HepG2 (cell line): ENCODE measurements at regions not wholly inside any gene's neighbourhood (a gene's known extent, or its start where the extent isn't known, plus 50 kb on each side); places are given as distances from the start of the nearest gene placed in this dataset.

Experiments used
- ATAC-seq: fragments of 200-7000 bp; cut with Tn5 transposase; 3 replicates; pipeline ENCODE4 v1.9.1; 2020; ENCODE audit warnings: mild to moderate bottlenecking, moderate library complexity
- BruUV-seq: library from RNA; stranded (reverse); fragments of 400-500 nt; replicated peaks from 2 replicates; lab custom pipeline; 2021; lab: Mats Ljungman, UMichigan
- CTCF ChIA-PET: fragments of 300-600 bp; formaldehyde crosslinking; extraction: SDS; loops from one replicate; lab custom pipeline; 2021; ENCODE audit warnings: low total read pairs, inconsistent platforms, low intra/inter-chr PET ratio; lab: Yijun Ruan, JAX
- POLR2A ChIA-PET: fragments of 350-600 bp; sonication (Branson Sonifier 250); formaldehyde crosslinking; loops from one replicate; lab custom pipeline; 2020; ENCODE audit warnings: antibody characterized with exemption, inconsistent platforms; lab: Yijun Ruan, JAX
- DNase-seq: peaks from one replicate; pipeline ENCODE4 v3.0.0-alpha.2; 2015; ENCODE audit warnings: low spot score
- FAIRE-seq: peaks from 3 replicates; lab custom pipeline; 2011; peaks lifted over from hg19 to GRCh38; lab: Jason Lieb, UNC
- H2AFZ ChIP-seq: one replicate; pipeline ENCODE4 v1.6.1; 2011; ENCODE audit warnings: low read length, inconsistent platforms
- H3K27ac ChIP-seq: fragments of 300-600 bp; 3 replicates; pipeline ENCODE4 v1.8.0; 2011; ENCODE audit warnings: mixed run types, mild to moderate bottlenecking, mixed read lengths, low read length, inconsistent platforms; ENCODE audit not compliant: insufficient read depth; ENCODE audit errors: extremely low read length
- H3K27me3 ChIP-seq, 2 experiments: fragments of 200-600 bp in 1 of 2; 2 replicates in 1 of 2; 3 replicates in 1 of 2; pipeline versions ENCODE4 v1.6.0 to v1.8.0; 2011; ENCODE audit warnings: low read length in 2 of 2, mild to moderate bottlenecking in 2 of 2, moderate library complexity in 2 of 2, inconsistent platforms in 1 of 2; ENCODE audit not compliant: insufficient read depth in 2 of 2, control insufficient read depth in 1 of 2
- H3K36me3 ChIP-seq, 2 experiments: fragments of 200-600 bp in 1 of 2; replicated peaks in 1 of 2; 2 replicates in 1 of 2; 3 replicates in 1 of 2; pipeline versions ENCODE4 v1.5.1 to v1.8.0; 2011; ENCODE audit warnings: low read length in 2 of 2, inconsistent platforms in 1 of 2; ENCODE audit not compliant: insufficient read depth in 2 of 2, control insufficient read depth in 1 of 2
- H3K4me1 ChIP-seq: 2 replicates; pipeline ENCODE4 v1.5.1; 2012; ENCODE audit warnings: low read length, inconsistent platforms; ENCODE audit not compliant: insufficient read depth
- H3K4me2 ChIP-seq: 2 replicates; pipeline ENCODE4 v1.6.0; 2011; ENCODE audit warnings: low read depth, low read length, inconsistent platforms
- H3K4me3 ChIP-seq, 3 experiments: fragments of 200-600 bp in 1 of 3; sonication (generic), shearing (Covaris generic) in 1 of 3; replicated peaks in 1 of 3; 2 replicates each; pipeline ENCODE4 v1.5.1; 2011 to 2016; ENCODE audit warnings: low read length in 3 of 3, inconsistent platforms in 2 of 3, low read depth in 2 of 3, mild to moderate bottlenecking in 2 of 3, control low read depth in 1 of 3, mixed read lengths in 1 of 3; ENCODE audit not compliant: insufficient read depth in 1 of 3
- H3K79me2 ChIP-seq: one replicate; pipeline ENCODE4 v1.6.1; 2011; ENCODE audit warnings: low read length, inconsistent platforms; ENCODE audit not compliant: insufficient read depth
- H3K9ac ChIP-seq: 2 replicates; pipeline ENCODE4 v1.6.0; 2011; ENCODE audit warnings: mild to moderate bottlenecking, low read depth, low read length, inconsistent platforms; ENCODE audit not compliant: insufficient read depth
- H3K9me3 ChIP-seq: 2 replicates; pipeline ENCODE4 v1.5.1; 2012; ENCODE audit warnings: mild to moderate bottlenecking, low read length
- H4K20me1 ChIP-seq: 2 replicates; pipeline ENCODE4 v1.6.0; 2011; ENCODE audit warnings: inconsistent platforms, mild to moderate bottlenecking, low read length, moderate library complexity; ENCODE audit not compliant: insufficient read depth
- CBX2 ChIP-seq, 2 experiments: fragments of 200-600 bp in 1 of 2; sonication (generic); formaldehyde crosslinking in 1 of 2; IDR thresholded peaks; 2 replicates each; pipeline versions ENCODE4 v1.7.0 to v1.8.1; 2018 to 2022; ENCODE audit warnings: low read depth in 2 of 2, low read length in 1 of 2, mild to moderate bottlenecking in 1 of 2, missing genetic modification reagents in 1 of 2
- CHD4 ChIP-seq: fragments of 200-600 bp; sonication (generic); IDR thresholded peaks from 2 replicates; pipeline ENCODE4 v1.7.0; 2017; ENCODE audit warnings: mild to moderate bottlenecking, low read length, borderline replicate concordance
- GABPB1 ChIP-seq: IDR thresholded peaks from 2 replicates; pipeline ENCODE4 v1.6.1; 2016; ENCODE audit warnings: mild to moderate bottlenecking, missing genetic modification reagents, moderate library complexity, missing compliant biosample characterization
- HNF1B ChIP-seq: sonication (generic); formaldehyde crosslinking; IDR thresholded peaks from 2 replicates; pipeline ENCODE4 v1.5.1; 2020; ENCODE audit warnings: mild to moderate bottlenecking, moderate library complexity, missing genetic modification reagents
- HNRNPL ChIP-seq: fragments of 200-400 bp; formaldehyde crosslinking; IDR thresholded peaks from 2 replicates; pipeline ENCODE4 v1.6.1; 2017; ENCODE audit warnings: mild to moderate bottlenecking, low read depth, low read length
- NBN ChIP-seq: fragments of 450-650 bp; conservative IDR thresholded peaks from 2 replicates; pipeline ENCODE4 v1.6.1; 2017
- PHF21A ChIP-seq: sonication (generic); formaldehyde crosslinking; IDR thresholded peaks from 2 replicates; pipeline ENCODE4 v1.5.0; 2020; ENCODE audit warnings: mild to moderate bottlenecking, missing genetic modification reagents
- TMF1 ChIP-seq: sonication (generic); formaldehyde crosslinking; IDR thresholded peaks from 2 replicates; pipeline ENCODE4 v1.8.1; 2022; ENCODE audit warnings: low read depth, missing genetic modification reagents
- ZBTB2 ChIP-seq: sonication (generic); formaldehyde crosslinking; IDR thresholded peaks from 2 replicates; pipeline ENCODE4 v1.8.0; 2022; ENCODE audit warnings: low read depth, missing genetic modification reagents
- ZFP90 ChIP-seq: sonication (generic); formaldehyde crosslinking; IDR thresholded peaks from 2 replicates; pipeline ENCODE4 v1.8.0; 2022; ENCODE audit warnings: missing genetic modification reagents, mild to moderate bottlenecking, inconsistent platforms, borderline replicate concordance
- ZFP91 ChIP-seq: sonication (generic); formaldehyde crosslinking; IDR thresholded peaks from 2 replicates; pipeline ENCODE4 v1.9.0; 2022; ENCODE audit warnings: missing genetic modification reagents, mild to moderate bottlenecking, borderline replicate concordance
- ZNF484 ChIP-seq: sonication (generic); formaldehyde crosslinking; IDR thresholded peaks from 2 replicates; pipeline ENCODE4 v1.5.1; 2020; ENCODE audit warnings: mild to moderate bottlenecking, low read depth, missing genetic modification reagents, borderline replicate concordance
- ZNF644 ChIP-seq: IDR thresholded peaks from 2 replicates; pipeline ENCODE4 v1.6.1; 2016; ENCODE audit warnings: low read depth
- ZNF724P ChIP-seq: sonication (generic); formaldehyde crosslinking; IDR thresholded peaks from 2 replicates; pipeline ENCODE4 v1.8.0; 2022; ENCODE audit warnings: missing genetic modification reagents, borderline replicate concordance
- ZNF782 ChIP-seq: sonication (generic); formaldehyde crosslinking; IDR thresholded peaks from 2 replicates; pipeline ENCODE4 v1.4.0; 2020; ENCODE audit warnings: missing genetic modification reagents, mild to moderate bottlenecking, borderline replicate concordance
- ZNF792 ChIP-seq: IDR thresholded peaks from 2 replicates; pipeline ENCODE4 v1.6.1; 2016
- WGBS: methylation state at CpG from one replicate; pipeline ENCODE4 v1.1.6; 2017; ENCODE audit warnings: low lambda C conversion rate; 5-methylcytosine and 5-hydroxymethylcytosine counted together
- in situ Hi-C: cut with HindIII; loops from 2 replicates; pipeline ENCODE4 v1.10.0; 2017; ENCODE audit warnings: low pct_unique_long_range_greater_than_20kb; ENCODE audit not compliant: extremely low pct_ligation_motif_present
- intact Hi-C: fragments of 100-400 bp; cut with micrococcal nuclease; formaldehyde crosslinking; loops from one replicate; pipeline ENCODE4 v1.10.0; 2022; ENCODE audit not compliant: unreplicated experiment

GRCh38 chr17:72539981-72540897 is 419.4 kb downstream of the SOX9 start:
- H3K4me3 ChIP-seq, result peak overlapping the region in 1 of 3 experiments; percentile 45; a peak in 3 of 6 replicates
- no TSS peak for BruUV-seq
- DNase-seq, result peak; percentile 66
- H3K9ac ChIP-seq, result peak overlapping the region; percentile 59; the same call in 1 of the 2 replicates
- no peak overlapping the region for H2AFZ ChIP-seq
- peak overlapping the region; percentile 77 for H3K4me2 ChIP-seq
- CTCF ChIA-PET, result interaction anchor here (1.0 to 1.5 kb wide), 6 partner anchors 61 to 1904 kb away, joined by 3 to 10 read pairs (median 4); no protein-coding TSS in a partner anchor
- 36% methylated on average over 19 of the region's 50 CpGs for WGBS
- H4K20me1 ChIP-seq, result no peaks in the 10 kb centered on the region; the same call in 1 of the 2 replicates
- intact Hi-C loops (loop anchor here (1.0 to 10.0 kb wide), 7 partner anchors 141 to 1903 kb away; no protein-coding TSS in a partner anchor), in situ Hi-C loops (loop anchor here (10.0 to 25.0 kb wide), 4 partner anchors 778 to 1905 kb away; no protein-coding TSS in a partner anchor)
- H3K4me1 ChIP-seq, result peaks cover 80% of the 10 kb centered on the region
- H3K36me3 ChIP-seq, result peaks cover 4 to 8% of the 10 kb centered on the region in 2 experiments; a peak in 4 of 5 replicates
- FAIRE-seq, result no peak
- POLR2A ChIA-PET, result interaction anchor here (0.8 to 4.6 kb wide), 19 partner anchors 11 to 859 kb away, joined by 3 to 72 read pairs (median 4); partner anchors contain the start of gene SOX9
- no peaks in the 10 kb centered on the region for H3K27me3 ChIP-seq
- H3K27ac ChIP-seq, result peak overlapping the region; percentile 30
- H3K9me3 ChIP-seq, result no peaks in the 10 kb centered on the region
- ATAC-seq, result peak; percentile 99
- H3K79me2 ChIP-seq, result peaks cover 74% of the 10 kb centered on the region
- TF ChIP-seq CHD4 (no peak), GABPB1 (peak; percentile 60; the same call in 1 of the 2 replicates), ZBTB2 (0 out of 2 replicates have a peak, but pooled peaks have one; percentile 40), ZNF782 (peak; percentile 84), CBX2 (IDR thresholded peaks at IDR 0.05; ENCODE audit: low read depth, low read length) (no peak), CBX2 (CRISPR knock-in tag; IDR thresholded peaks at IDR 0.05; ENCODE audit: low read depth) (no peak; the same call in 1 of the 2 replicates), PHF21A (CRISPR knock-in tag) (no peak), ZFP90 (CRISPR knock-in tag) (no peak), NBN (no peak), TMF1 (CRISPR knock-in tag) (no peak), ZNF792 (CRISPR knock-in tag) (no peak; the same call in 1 of the 2 replicates), ZNF644 (CRISPR knock-in tag) (no peak), ZNF484 (CRISPR knock-in tag) (no peak), ZFP91 (CRISPR knock-in tag) (peak; percentile 71; the same call in 1 of the 2 replicates), HNRNPL (0 out of 2 replicates have a peak, but pooled peaks have one; percentile 20), HNF1B (peak; percentile 70), ZNF724P (CRISPR knock-in tag) (peak; percentile 56; the same call in 1 of the 2 replicates)
